Activated T-helper 9 cell treated with anti-CD3 and anti-CD28 coated beads, Interleukin-2, amount 50 U/mL, for 16 hours (primary cell): ENCODE measurements at regions not wholly inside any gene's neighbourhood (a gene's known extent, or its start where the extent isn't known, plus 50 kb on each side); places are given as distances from the start of the nearest gene placed in this dataset.

Experiments
- DNase-seq: peaks from one replicate; pipeline ENCODE4 v3.0.0-alpha.2; 2020; ENCODE audit warnings: low read depth

DNA sequence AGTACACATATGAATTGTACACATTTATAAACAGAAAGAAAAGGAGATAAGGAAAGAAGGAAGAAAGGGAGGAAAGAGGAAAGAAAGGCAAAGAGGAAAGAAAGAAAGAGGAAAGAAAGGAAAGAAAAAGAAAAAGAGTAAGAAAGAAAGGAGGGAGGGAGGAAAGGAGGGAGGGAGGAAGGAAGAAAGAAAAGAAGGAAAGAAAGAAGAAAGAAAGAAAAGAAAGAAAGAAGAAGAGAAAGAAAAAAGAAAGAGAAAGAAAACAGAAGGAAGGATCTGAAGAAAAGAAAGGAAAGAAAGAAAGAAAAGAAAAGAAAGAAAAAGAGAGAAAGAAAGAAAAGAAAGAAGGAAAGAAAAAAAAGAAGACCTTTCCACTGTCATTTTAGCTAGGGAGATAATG, 571.4 kb upstream of the SALL1 start:
- no peak for DNase-seq

DNA sequence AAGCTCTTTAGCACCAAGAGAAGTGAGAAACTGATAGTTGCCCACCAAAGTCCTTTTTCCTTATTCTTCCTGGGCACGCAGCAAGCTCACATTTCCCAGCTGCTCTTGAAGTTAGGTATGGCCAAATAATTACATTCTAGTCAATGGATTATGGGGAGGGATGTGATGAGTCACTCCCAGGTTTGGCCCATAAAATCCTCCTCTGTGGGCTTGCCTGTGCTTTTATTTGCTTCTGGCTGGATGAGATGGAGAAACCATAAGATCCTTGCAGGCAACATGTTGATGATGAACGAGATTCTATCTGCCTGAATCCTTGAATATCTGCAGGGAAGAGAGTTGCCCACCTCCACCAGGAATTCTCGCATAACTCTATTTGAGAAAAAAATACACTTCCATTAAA, 568.3 kb upstream of the SALL1 start:
- DNase-seq, result no peak

DNA sequence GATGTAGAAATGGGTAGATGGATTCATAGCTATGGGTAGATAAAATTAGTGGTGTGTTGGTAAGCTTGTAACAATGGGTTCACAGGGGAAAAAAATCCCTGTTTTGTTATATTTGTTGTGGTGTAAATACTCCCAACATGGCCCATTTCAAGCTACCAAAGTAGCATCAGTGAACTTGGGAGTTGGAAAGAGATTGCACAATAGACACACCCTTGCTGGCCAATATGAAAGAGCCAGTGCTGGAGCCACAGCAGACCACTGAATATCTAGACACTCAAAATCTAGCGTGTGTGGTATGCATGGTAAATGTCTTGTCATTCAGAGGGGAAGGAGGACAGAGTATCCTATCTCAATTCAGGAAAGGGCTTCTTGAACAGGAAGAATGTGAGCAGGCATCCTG, 565.1 kb upstream of the SALL1 start:
- no peak for DNase-seq

DNA sequence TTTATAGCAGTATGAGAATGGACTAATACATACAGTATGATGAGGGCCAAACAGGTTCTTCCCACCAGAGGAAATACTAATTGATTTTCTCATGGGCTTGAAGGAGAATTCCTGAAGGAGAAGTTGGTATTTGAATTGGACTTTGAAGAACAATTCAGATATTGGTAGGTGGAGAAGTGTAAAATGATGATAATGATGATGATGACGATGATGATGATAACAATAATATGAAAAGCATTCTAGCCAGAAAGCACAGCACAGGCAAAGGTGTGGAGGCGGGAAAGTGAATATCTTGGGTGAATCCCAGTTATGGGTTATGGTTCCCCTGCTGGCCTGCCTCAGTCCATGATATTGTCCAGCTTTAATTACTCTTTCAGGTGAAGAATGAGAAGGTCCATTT, 562.4 kb upstream of the SALL1 start:
- no peak for DNase-seq

DNA sequence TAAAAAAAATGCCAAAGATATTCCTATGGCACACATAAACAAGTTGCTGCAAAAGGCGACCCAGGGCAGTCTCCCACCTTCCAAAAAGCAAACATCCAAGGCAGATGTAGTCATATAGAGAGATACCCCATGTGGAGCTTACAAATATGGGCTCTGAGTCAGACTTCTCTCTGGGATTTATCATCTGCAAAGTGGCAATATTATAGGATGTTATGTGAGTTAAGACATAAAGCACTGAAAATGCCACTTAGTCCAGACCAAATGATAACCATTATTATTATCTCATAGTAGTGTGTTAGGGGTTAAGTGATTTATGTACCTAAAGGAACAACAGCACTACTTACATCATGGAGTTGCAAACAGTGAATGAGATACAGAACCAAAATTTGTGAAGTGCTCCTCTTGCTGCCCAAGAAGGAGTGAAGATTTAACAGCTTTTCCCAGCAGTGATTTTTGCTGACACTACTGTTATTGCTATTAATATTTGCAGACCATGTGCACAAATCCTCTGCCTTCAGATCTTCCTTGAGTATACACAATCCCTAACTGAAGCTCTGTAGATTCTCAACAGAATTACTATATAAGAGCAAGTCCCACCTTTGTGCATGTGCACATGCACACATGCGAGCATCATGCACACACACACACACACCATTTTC, 560.0 kb upstream of the SALL1 start:
- DNase-seq, result no peak

DNA sequence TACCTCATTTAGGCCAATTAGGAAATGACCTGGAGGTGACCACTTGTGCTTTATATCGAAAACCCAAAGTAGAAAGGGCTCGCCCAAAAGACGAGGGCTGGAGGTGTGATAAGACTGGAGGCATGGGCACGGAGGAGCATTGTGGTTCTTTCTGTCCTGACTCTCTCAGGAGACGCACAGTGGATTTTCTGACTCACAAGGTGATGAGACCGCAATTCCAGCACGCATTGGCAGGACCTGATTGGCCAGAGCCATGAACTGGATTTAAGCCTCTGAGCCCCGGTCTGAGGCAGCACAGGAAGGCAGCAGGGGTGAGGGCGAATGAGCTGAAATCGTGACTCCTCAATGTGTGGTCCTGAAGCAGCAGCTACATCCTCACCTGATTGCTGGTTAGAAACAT, 559.1 kb upstream of the SALL1 start:
- no peak for DNase-seq

DNA sequence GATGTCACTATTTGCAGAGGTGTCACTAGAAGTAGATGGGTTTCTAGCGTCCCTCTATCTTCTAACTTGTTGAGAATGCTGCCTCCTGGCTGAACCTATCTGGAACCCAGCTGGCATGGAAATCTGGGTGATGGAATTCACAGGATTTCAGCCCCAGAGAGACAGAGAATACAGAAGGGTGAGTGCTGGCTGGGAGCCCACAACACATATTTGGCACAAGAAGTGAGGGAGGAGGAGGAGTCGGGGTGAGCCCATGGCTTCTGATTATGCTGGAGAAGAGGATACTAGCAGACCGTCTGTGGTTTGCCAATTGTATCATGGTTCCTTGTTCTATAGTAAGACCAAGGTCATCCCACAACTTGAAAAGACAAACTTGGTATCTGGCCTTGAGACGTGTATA, 557.8 kb upstream of the SALL1 start:
- no peak for DNase-seq

DNA sequence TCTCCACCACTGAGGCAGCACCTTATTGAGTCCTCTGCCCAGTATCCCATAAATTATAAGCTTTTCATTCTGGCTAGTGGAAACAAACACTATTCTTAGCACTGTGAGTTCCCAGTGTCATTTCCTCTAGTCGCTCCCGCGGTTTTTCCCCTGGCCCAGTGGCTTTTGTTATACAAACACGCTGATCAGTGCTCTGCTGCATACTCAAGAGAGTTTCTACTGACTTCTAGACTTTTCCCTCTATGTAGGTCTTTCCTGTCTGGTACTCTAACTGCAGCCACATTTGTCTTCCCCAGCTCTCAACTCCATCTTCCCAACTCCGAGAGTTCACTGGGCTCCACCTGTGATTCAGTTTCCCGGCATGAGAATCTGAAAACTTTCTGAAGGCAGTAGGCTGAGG, 556.6 kb upstream of the SALL1 start:
- no peak for DNase-seq

DNA sequence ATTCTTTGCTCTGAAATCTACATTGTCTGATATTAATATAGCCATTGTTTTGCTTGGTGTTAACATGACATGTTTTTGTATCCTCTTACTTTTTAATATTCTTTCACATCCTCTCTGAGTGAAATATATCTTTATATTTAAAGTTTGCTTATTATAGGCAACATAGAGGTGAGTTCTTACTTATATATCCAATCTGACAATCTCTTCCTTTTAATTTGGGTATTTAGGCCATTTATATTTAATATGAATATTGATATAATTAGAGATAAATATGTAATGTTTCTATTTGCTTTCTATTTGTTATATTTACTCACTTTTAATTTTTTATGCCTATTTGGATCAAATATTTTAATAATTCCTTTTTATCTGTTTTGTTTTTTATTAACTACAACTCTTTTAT, 554.1 kb upstream of the SALL1 start:
- no peak for DNase-seq

DNA sequence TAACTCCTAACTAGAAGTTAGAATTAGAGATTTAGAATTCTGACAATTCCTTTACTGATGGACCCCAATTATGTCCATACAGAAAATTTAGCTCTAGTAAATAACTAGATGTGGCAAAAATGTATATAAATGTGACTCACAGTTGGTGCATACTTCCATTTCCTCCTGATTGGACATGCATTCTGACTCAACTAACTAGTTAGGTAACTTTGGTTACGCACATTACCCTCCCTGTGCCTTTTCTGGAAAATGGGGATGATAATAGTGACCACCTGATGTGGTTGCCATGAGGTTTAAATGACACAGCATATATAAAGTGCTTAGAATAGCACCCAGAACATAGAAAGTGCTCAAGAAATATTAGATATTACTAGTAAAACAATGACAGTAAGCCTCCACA, 550.0 kb upstream of the SALL1 start:
- no peak for DNase-seq

DNA sequence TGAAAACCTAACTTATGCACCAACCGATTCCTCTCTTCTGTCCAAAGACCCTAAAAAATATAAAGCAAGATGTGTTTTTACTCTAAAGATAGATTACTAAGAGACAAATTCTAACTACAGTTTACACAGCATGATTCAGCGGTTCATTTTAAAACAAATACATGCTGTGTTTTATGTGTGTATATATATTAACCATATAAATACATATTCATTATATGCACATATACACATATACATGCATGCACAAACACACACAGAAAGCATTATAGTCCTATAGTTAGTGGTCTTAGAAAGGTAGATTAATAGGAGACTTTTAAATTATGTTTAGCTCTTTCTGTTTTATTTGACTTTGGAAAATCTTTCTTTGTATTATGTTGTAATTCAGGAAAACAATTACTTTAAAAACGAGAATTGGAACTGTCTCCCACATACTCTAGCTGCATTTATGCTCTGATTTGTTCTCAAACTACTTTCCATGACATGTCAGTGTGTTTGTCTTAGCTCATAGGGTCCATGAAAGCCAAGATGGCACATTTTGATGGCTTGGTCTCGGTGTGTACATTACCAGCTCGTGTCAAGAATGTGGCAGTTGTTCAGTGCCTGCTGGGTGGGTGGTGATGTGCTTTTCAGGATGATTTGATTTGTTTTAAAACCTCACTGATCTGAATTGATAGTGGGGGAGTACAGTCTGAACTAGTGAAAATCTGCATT, 548.8 kb upstream of the SALL1 start:
- no peak for DNase-seq

DNA sequence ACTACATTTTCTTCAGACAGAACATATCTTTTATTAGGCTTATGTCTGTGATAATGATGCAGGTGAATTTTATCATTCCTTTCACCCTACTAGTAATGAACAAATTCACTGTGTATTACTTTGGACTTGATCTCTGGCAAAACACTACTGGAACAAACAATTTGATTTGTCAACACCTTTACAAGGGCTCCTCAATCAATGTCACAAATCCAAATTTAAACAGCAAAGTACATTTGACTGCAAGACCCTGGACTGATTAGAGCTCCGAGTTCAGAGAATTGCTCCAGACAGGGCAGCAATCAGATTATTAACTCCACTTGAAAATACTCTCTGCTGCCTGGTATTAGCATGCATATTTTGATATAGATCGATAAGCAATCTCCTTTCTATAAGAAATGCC, 547.6 kb upstream of the SALL1 start:
- DNase-seq, result no peak

DNA sequence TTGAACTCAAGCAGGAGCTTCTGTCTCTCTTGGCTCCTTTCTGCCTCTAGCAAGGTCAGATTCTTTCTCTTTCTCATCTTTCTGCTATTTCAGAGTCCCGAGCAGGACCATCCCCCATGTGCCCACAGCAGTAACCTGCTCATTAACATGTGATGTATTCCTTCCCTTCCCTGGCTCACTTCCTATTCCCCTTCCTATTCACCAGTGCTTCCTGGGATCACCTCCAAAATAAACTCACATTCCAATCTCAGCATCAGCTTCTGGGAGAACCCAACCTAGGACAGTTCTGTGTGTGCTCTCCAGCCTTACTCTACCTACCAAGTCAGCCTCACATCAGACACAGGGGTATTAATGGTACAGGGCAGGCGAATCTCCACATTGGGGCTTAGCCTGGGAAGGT, 546.4 kb upstream of the SALL1 start:
- no peak for DNase-seq

DNA sequence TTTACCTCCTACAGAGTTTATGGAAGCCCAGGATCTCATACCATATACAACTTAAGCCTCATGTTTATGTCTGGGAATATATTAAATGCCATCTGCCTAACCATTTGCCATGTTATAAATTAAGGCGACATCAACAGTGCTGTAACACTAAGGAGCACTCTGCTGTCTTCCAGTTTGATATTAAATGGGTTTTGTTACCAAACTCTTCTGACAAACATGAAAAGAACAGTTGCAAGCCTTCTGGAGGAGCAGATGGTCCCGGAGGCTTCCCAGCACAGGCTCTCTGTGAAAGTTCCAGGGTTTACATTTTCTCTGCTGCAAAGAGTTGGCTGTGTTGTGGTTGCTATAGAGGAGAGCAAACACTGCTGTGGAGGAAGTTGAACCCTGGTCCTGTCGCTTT, 545.3 kb upstream of the SALL1 start:
- DNase-seq, result no peak

DNA sequence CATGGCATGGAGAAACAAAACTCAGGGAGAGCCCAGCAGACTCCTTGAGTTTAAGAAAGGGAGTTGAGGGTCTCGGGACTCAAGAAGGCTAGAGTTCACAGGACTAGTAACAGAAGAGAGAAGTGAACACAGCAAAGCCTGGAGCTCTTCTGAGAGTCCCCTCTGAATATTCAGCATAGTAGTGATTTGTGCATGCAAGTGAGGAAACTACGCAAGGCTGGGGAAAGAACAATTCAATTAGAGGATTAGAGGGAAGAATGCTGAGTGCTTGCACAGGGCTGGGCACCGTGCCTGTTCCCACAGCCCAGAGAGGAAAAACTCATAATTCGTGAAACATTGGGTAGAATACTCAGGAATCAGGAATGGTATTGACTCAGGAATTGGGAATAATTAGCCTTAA, 540.0 kb upstream of the SALL1 start:
- no peak for DNase-seq

DNA sequence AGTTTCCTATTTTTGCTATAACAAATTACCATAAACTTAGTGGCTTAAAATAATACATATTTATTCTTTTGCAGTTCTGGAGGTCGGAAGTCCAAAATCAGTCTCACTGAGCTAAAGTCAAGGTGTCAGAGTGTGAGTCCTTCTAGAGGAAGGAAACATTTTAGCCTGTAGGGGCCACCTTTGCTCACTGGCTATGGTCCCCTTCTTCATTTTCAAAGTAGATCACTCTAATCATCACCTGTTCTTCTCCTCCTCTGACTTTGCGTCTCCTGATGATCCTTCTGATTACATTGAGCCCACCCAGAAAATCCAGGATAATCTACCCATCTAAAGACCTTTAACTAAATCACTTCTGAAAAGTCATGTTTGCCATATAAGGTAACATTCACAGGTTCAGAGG, 534.4 kb upstream of the SALL1 start:
- DNase-seq, result no peak

DNA sequence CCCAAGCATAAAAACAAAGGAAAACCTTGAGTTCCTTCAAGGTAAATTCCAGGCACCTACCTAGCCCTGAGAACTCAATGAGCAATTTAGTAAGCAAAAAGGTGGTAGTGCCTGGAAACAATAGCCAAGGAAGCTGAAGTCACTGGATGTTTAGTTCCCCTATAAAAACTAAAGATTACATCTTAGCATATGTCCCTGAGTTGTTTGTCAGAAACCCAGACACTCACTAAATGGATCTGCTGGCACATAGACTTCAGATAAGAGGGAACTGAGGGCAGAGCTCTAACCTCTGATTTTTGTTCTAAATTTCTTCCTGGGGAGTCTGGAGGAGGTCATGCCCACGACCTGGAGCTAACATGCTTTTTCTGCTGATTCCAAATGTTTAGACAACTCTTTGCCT, 532.8 kb upstream of the SALL1 start:
- DNase-seq, result no peak

DNA sequence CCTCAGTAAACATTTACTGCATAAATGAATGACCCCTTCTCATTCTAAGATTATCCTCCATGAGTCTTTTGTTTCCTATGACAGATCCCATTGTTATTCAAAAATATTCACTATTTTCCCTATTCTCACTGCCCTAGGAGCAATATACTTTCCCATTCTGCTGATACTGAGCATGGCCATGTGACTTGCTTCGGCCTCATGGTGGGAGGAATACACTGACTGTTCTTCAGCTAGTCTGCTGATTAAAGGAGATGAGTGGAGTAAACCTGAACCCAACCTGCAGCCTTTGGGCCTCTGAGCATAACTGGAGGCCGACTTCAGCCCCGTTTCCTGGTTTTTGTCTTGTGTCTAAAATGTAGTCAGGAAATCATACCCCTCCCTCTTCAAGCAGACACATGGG, 531.8 kb upstream of the SALL1 start:
- DNase-seq, result no peak

DNA sequence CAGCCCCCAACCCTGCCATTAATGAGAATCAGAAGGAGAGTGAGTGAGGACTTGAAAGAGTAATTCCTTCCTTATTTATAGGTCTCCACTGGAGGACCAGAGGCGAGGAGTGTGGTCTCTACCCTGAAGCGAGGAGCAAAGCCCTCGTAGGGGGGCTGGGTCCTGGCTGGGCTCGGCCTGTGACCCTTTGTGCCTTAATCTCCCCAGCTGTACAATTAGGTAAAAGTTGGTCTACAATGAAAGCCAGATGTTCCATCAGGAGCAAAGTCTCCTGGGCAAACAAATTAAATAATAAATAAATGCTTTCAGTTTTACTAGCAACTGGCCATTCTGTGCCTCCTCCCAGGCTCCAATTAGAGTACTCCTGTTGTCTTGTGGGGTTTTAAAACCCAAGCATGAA, 523.5 kb upstream of the SALL1 start:
- DNase-seq, result no peak

DNA sequence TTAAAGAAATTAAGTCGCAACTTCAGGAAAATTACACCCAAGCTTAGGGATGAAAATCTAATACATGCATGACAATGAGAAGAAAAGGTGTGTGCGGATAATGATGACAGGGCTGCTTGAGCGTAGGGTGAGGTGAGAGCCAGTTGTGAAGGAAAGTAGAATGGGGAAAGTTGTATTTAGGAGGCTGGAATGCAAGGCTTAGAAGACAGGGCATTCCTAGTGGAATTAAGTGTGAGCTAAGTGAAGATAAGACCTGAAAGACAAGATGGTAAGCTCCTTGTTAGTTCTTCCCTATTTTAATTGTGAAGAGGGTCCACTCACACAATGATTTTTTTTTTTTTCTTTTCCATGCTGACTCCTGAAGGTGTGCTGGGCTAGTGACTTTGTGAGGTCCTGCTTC, 519.5 kb upstream of the SALL1 start:
- DNase-seq, result no peak

DNA sequence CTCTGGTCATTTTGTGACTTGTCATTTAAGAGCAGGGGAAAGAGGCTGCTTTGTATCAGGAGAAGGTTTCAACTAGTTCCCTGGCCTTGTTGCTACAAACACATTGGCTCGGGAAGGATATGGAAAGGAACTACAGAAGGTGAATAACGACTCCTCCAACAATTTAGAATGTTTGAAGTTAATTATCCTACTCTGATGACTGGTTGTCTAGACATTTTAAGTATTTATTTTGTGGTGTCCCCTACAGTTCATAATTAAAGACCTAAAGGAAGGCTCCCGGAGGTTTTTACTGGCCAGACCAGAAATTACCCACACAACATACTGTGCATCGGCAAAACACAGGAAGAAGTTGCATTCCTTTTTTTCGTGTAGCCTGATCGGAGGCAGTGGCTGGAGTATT, 515.8 kb upstream of the SALL1 start:
- no peak for DNase-seq

DNA sequence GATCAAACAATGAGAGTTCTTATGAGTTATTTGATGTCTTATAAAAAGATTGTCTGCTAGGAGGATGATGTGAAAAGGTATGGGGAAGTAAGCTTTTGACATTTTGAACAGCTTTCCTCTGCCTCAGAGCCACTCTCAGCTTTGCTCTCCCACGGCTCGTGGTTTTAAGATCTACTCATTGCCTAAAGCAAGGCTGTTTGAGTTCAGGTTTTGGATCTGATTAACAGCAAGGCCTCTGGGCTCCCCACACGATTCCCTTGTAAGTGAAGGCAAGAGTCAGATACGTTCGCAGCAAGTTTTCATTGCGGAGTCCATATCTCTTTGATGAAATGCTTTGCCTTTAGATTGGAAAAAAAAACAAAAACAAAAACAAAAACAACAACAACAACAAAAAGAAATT, 515.0 kb upstream of the SALL1 start:
- DNase-seq, result no peak

DNA sequence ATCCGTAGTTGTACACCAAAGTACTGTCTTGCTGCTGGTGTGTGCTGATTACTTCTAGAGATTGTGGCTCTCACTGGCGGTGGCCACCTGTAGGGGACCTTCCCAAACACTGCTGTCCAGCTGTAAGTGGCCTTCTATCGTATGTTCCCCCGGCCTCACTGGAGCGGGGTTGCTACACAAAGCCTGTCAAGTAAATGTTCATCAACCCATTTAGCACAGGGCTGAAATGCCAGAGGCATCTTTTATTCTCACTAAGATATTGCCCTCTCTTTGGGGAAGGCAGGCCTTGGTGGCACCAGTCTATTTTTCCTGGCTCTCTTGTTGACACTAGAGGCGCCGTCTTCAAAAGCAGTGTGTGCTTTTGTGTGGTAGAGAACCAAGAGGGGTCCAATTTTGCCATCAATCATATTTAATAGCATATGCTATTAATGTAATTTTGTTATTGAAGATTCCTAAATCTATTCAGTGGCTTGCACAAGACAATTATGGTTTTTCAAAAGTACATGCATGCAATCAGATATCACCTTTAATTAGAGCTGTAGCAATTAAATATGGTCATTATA, 514.4 kb upstream of the SALL1 start:
- DNase-seq, result no peak

DNA sequence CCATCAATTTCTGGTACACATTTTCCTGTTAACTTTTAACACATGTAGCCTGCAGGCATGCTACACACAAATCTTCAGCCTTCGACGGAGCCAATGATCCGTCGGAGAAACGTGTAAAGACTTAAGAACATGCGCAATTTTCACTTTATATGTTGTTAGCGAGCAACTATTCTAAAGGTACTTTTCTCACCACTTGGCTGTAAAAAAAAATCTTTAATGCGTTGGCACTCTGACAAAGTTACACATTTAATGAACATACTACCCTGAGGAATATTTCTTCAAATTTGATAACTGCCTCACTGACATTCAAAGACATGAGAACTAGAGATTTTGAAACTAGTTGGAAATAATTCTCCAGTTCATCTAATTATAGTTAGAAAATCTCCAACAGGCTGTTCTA, 507.5 kb upstream of the SALL1 start:
- DNase-seq, result no peak
